ENCODE measurements at regions not wholly inside any gene's neighbourhood (a gene's known extent, or its start where the extent isn't known, plus 50 kb on each side); places are given as distances from the start of the nearest gene placed in this dataset.

- TF ChIP-seq, protein P1, sequence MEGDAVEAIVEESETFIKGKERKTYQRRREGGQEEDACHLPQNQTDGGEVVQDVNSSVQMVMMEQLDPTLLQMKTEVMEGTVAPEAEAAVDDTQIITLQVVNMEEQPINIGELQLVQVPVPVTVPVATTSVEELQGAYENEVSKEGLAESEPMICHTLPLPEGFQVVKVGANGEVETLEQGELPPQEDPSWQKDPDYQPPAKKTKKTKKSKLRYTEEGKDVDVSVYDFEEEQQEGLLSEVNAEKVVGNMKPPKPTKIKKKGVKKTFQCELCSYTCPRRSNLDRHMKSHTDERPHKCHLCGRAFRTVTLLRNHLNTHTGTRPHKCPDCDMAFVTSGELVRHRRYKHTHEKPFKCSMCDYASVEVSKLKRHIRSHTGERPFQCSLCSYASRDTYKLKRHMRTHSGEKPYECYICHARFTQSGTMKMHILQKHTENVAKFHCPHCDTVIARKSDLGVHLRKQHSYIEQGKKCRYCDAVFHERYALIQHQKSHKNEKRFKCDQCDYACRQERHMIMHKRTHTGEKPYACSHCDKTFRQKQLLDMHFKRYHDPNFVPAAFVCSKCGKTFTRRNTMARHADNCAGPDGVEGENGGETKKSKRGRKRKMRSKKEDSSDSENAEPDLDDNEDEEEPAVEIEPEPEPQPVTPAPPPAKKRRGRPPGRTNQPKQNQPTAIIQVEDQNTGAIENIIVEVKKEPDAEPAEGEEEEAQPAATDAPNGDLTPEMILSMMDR (IDR thresholded peaks at IDR 0.05) = no peak
- TF ChIP-seq POLR2A (IDR thresholded peaks at IDR 0.05) = no peak
- TF ChIP-seq POLR2AphosphoS5 (IDR thresholded peaks at IDR 0.05; ENCODE audit: insufficient read depth in 1 of 2, low read depth in 1 of 2) = no peak
These were observed 304.5 kb downstream of the CD83 start for GRCh38 chr6:14422061-14422460.
